Transverse colon (tissue), 4 donors: ENCODE measurements at regions not wholly inside any gene's neighbourhood (a gene's known extent, or its start where the extent isn't known, plus 50 kb on each side); places are given as distances from the start of the nearest gene placed in this dataset.

Experiments used
- DNase-seq: peaks from one replicate; pipeline ENCODE4 v3.0.0-alpha.2; 2019
- H3K27ac ChIP-seq, 4 donors: fragments of 200-600 bp; sonication (generic); 2 replicates each; pipeline ENCODE4 v1.5.1; 2016 to 2018; ENCODE audit warnings: inconsistent platforms in 4 of 4
- H3K27me3 ChIP-seq: fragments of 200-600 bp; sonication (generic); 2 replicates; pipeline ENCODE4 v1.5.1; 2017; ENCODE audit warnings: inconsistent platforms
- H3K36me3 ChIP-seq, 4 donors: fragments of 200-600 bp; sonication (generic); 2 replicates each; pipeline ENCODE4 v1.5.1; 2017 to 2019; ENCODE audit warnings: inconsistent platforms in 4 of 4
- H3K4me1 ChIP-seq, 4 donors: fragments of 200-600 bp; sonication (generic); 2 replicates each; pipeline ENCODE4 v1.5.1; 2017 to 2020; ENCODE audit warnings: inconsistent platforms in 4 of 4
- H3K4me3 ChIP-seq, 4 donors: fragments of 200-600 bp; sonication (generic); 1 replicate in 1 of 4; 2 replicates in 3 of 4; pipeline versions ENCODE4 v1.5.1 to v1.6.1; 2017 to 2019; ENCODE audit warnings: inconsistent platforms in 4 of 4
- H3K9me3 ChIP-seq, 2 donors: fragments of 200-600 bp; sonication (generic); 2 replicates each; pipeline ENCODE4 v1.5.1; 2017 to 2019; ENCODE audit warnings: inconsistent platforms in 2 of 2
- CTCF ChIP-seq, 5 experiments: fragments of 200-600 bp in 3 of 5; fragments of 450-650 bp in 2 of 5; sonication (generic) in 3 of 5; IDR thresholded peaks; 1 replicate in 2 of 5; 2 replicates in 3 of 5; pipeline ENCODE4 v1.5.1; 2016 to 2017; ENCODE audit warnings: antibody characterized with exemption in 5 of 5, inconsistent platforms in 3 of 5, mild to moderate bottlenecking in 2 of 5, moderate library complexity in 1 of 5
- EP300 ChIP-seq: sonication (generic); formaldehyde crosslinking; IDR thresholded peaks from one replicate; pipeline ENCODE4 v1.6.1; 2017; ENCODE audit warnings: antibody characterized with exemption, low read depth
- POLR2A ChIP-seq: fragments of 450-650 bp; IDR thresholded peaks from one replicate; pipeline ENCODE4 v1.6.1; 2016; ENCODE audit warnings: antibody characterized with exemption, mild to moderate bottlenecking, moderate library complexity
- POLR2AphosphoS5 ChIP-seq, 3 donors: sonication (generic); formaldehyde crosslinking; IDR thresholded peaks; one replicate each; pipeline ENCODE4 v1.6.1; 2016; ENCODE audit warnings: antibody characterized with exemption in 3 of 3
- WGBS, 2 donors: methylation state at CpG; one replicate each; pipeline ENCODE4 v1.1.5; 2018; ENCODE audit warnings: low coverage in 1 of 2; 5-methylcytosine and 5-hydroxymethylcytosine counted together
- in situ Hi-C, 4 donors: fragments of 200-750 bp; cut with MboI; loops; one replicate each; pipeline versions ENCODE4 v1.15.0 to v1.15.1; 2017; ENCODE audit warnings: low sequenced_read_pairs in 3 of 4, low pct_ligation_motif_present in 1 of 4, low pct_unique_long_range_greater_than_20kb in 1 of 4
- intact Hi-C: fragments of 100-400 bp; cut with DNase I; formaldehyde crosslinking; loops from one replicate; pipeline ENCODE4 v1.15.1; 2023; ENCODE audit warnings: low total_unique reads

GRCh38 chr3:10760199-10760598 lies 55.8 kb upstream of the SLC6A11 start:
- H3K4me3 ChIP-seq = no peak overlapping the region
- intact Hi-C loops = no loop called here
- no peaks in the 10 kb centered on the region for H3K4me1 ChIP-seq
- H3K27ac ChIP-seq = no peak overlapping the region
- in situ Hi-C loops = loop anchor here in 2 of 4 donors (25.0 kb wide), 1 partner anchor 302 kb away; no protein-coding TSS in a partner anchor
- no peak for DNase-seq
- peaks cover 12% of the 10 kb centered on the region for H3K27me3 ChIP-seq
- TF ChIP-seq EP300 (no peak), CTCF (IDR thresholded peaks at IDR 0.05) (no peak), POLR2A (no peak), POLR2AphosphoS5 (IDR thresholded peaks at IDR 0.05) (no peak)
- no peaks in the 10 kb centered on the region for H3K9me3 ChIP-seq
- 71 to 77% methylated on average over 2 of the region's 2 CpGs for WGBS, 2 donors
- H3K36me3 ChIP-seq = no peaks in the 10 kb centered on the region

- Histone ChIP-seq H3K4me3 (no peak overlapping the region), H3K9me3 (no peaks in the 10 kb centered on the region), H3K27me3 (peaks cover 12% of the 10 kb centered on the region), H3K27ac (no peak overlapping the region), H3K4me1 (no peaks in the 10 kb centered on the region), H3K36me3 (no peaks in the 10 kb centered on the region)
- in situ Hi-C loops = loop anchor here in 2 of 4 donors (25.0 kb wide), 1 partner anchor 301 kb away; no protein-coding TSS in a partner anchor
- TF ChIP-seq POLR2A (no peak), CTCF (IDR thresholded peaks at IDR 0.05) (no peak), EP300 (no peak), POLR2AphosphoS5 (IDR thresholded peaks at IDR 0.05) (no peak)
- WGBS, 2 donors = 43 to 80% methylated on average over 1 to 8 of the region's 8 CpGs
- intact Hi-C loops = no loop called here
- DNase-seq = no peak
Observed at GRCh38 chr3:10761583-10761982, 54.4 kb upstream of the SLC6A11 start.

- no peaks in the 10 kb centered on the region for H3K9me3 ChIP-seq
- no peak for DNase-seq
- whole genome bisulfite sequencing, 2 donors = 35 to 40% methylated on average over 1 to 5 of the region's 5 CpGs
- H3K4me1 ChIP-seq = no peaks in the 10 kb centered on the region
- peaks cover 12% of the 10 kb centered on the region for H3K27me3 ChIP-seq
- TF ChIP-seq POLR2AphosphoS5 (IDR thresholded peaks at IDR 0.05) = no peak
- no peak for TF ChIP-seq POLR2A
- no peak for TF ChIP-seq CTCF (IDR thresholded peaks at IDR 0.05)
- no peak for TF ChIP-seq EP300
- no peak overlapping the region for H3K27ac ChIP-seq
- H3K36me3 ChIP-seq = no peaks in the 10 kb centered on the region
- in situ Hi-C loops = loop anchor here in 2 of 4 donors (25.0 kb wide), 1 partner anchor 300 kb away; no protein-coding TSS in a partner anchor
- H3K4me3 ChIP-seq = no peak overlapping the region
- intact Hi-C loops = no loop called here
Observed at GRCh38 chr3:10762116-10762515, 53.9 kb upstream of the SLC6A11 start.

- Histone ChIP-seq H3K27me3 (peaks cover 12% of the 10 kb centered on the region), H3K4me1 (no peaks in the 10 kb centered on the region), H3K4me3 (no peak overlapping the region), H3K36me3 (no peaks in the 10 kb centered on the region), H3K27ac (no peak overlapping the region), H3K9me3 (no peaks in the 10 kb centered on the region)
- no peak for DNase-seq
- intact Hi-C loops = no loop called here
- in situ Hi-C loops = loop anchor here in 2 of 4 donors (25.0 kb wide), 1 partner anchor 300 kb away; no protein-coding TSS in a partner anchor
- TF ChIP-seq POLR2A (no peak), POLR2AphosphoS5 (IDR thresholded peaks at IDR 0.05) (no peak), CTCF (IDR thresholded peaks at IDR 0.05) (no peak), EP300 (no peak)
- 57% methylated on average over 1 to 8 of the region's 9 CpGs for WGBS, 2 donors
Observed at GRCh38 chr3:10762611-10763247, 53.3 kb upstream of the SLC6A11 start.
